GM12878 (cell line): ENCODE measurements at regions not wholly inside any gene's neighbourhood (a gene's known extent, or its start where the extent isn't known, plus 50 kb on each side); places are given as distances from the start of the nearest gene placed in this dataset.

Experiments used
- ATAC-seq: fragments of 200-7000 bp; cut with Tn5 transposase; 3 replicates; pipeline ENCODE4 v1.9.1; 2020; ENCODE audit warnings: mild to moderate bottlenecking, moderate library complexity
- BruUV-seq: library from RNA; stranded (reverse); fragments of 400-500 nt; replicated peaks from 2 replicates; lab custom pipeline; 2021; lab: Mats Ljungman, UMichigan
- CTCF ChIA-PET: fragments of 300-600 bp; sonication (Branson Sonifier 250); formaldehyde crosslinking; extraction: SDS; loops from one replicate; lab custom pipeline; 2021; ENCODE audit warnings: inconsistent platforms; lab: Yijun Ruan, JAX
- POLR2A ChIA-PET: fragments of 350-600 bp; formaldehyde crosslinking; extraction: SDS; loops from one replicate; lab custom pipeline; 2021; ENCODE audit warnings: inconsistent platforms; lab: Charles Lee
- RAD21 ChIA-PET: fragments of 300-600 bp; sonication (Branson Sonifier 250); formaldehyde crosslinking; loops from one replicate; lab custom pipeline; 2023; ENCODE audit warnings: antibody characterized with exemption; ENCODE audit not compliant: unreplicated experiment; lab: Charles Lee
- SMC1A ChIA-PET: fragments of 300-600 bp; sonication (Branson Sonifier 250); formaldehyde crosslinking; loops from one replicate; lab custom pipeline; 2023; ENCODE audit not compliant: unreplicated experiment, uncharacterized antibody; lab: Charles Lee
- DNase-seq: peaks from one replicate; pipeline ENCODE4 v3.0.0-alpha.2; 2011; ENCODE audit warnings: low read depth, low spot score
- FAIRE-seq: peaks from 3 replicates; lab custom pipeline; 2011; peaks lifted over from hg19 to GRCh38; lab: Jason Lieb, UNC
- H2AFZ ChIP-seq: 2 replicates; pipeline ENCODE4 v1.6.0; 2011; ENCODE audit warnings: low read depth, low read length, control low read depth; ENCODE audit not compliant: control insufficient read depth
- H3K27ac ChIP-seq: 2 replicates; pipeline ENCODE4 v1.5.1; 2011; ENCODE audit warnings: control low read depth; ENCODE audit not compliant: control insufficient read depth, insufficient read depth
- H3K27me3 ChIP-seq, 2 experiments: replicated peaks in 1 of 2; 2 replicates each; pipeline versions ENCODE4 v1.6.0 to v1.6.1; 2011; ENCODE audit warnings: low read length in 1 of 2; ENCODE audit not compliant: control insufficient read depth in 2 of 2, insufficient read depth in 2 of 2
- H3K36me3 ChIP-seq, 2 experiments: 2 replicates each; pipeline ENCODE4 v1.5.1; 2011; ENCODE audit warnings: low read length in 1 of 2; ENCODE audit not compliant: control insufficient read depth in 2 of 2, insufficient read depth in 2 of 2
- H3K4me1 ChIP-seq: 2 replicates; pipeline ENCODE4 v1.6.1; 2011; ENCODE audit warnings: mild to moderate bottlenecking, low read length, moderate library complexity, mixed read lengths; ENCODE audit not compliant: control insufficient read depth, insufficient read depth
- H3K4me2 ChIP-seq: 2 replicates; pipeline ENCODE4 v1.6.0; 2011; ENCODE audit warnings: control low read depth; ENCODE audit not compliant: control insufficient read depth, insufficient read depth
- H3K4me3 ChIP-seq: fragments of 200-600 bp; sonication (generic); 2 replicates; pipeline ENCODE4 v1.5.1; 2016
- H3K79me2 ChIP-seq: 2 replicates; pipeline ENCODE4 v1.6.0; 2011; ENCODE audit warnings: low read length; ENCODE audit not compliant: control insufficient read depth, insufficient read depth
- H3K9ac ChIP-seq: 2 replicates; pipeline ENCODE4 v1.8.0; 2011; ENCODE audit warnings: low read length, control low read depth, mixed read lengths; ENCODE audit not compliant: control insufficient read depth, insufficient read depth
- H3K9me3 ChIP-seq: replicated peaks from 3 replicates; pipeline ENCODE4 v1.5.1; 2011; ENCODE audit warnings: mild to moderate bottlenecking, low read length; ENCODE audit not compliant: control insufficient read depth, insufficient read depth
- H4K20me1 ChIP-seq: 2 replicates; pipeline ENCODE4 v1.6.0; 2011; ENCODE audit not compliant: control insufficient read depth, insufficient read depth
- CBX3 ChIP-seq: fragments of 200-600 bp; sonication (generic); IDR thresholded peaks from 2 replicates; pipeline ENCODE4 v1.6.1; 2016; ENCODE audit warnings: low read depth, borderline replicate concordance
- EED ChIP-seq: sonication (generic); IDR thresholded peaks from 2 replicates; pipeline ENCODE4 v1.6.1; 2016; ENCODE audit warnings: antibody characterized with exemption, low read depth
- IRF4 ChIP-seq: IDR thresholded peaks from 2 replicates; pipeline ENCODE4 v1.6.1; 2011; ENCODE audit warnings: low read depth, low read length
- MXI1 ChIP-seq: fragments of 150-350 bp; IDR thresholded peaks from 2 replicates; pipeline ENCODE4 v1.6.1; 2011; ENCODE audit warnings: low read depth, mild to moderate bottlenecking, inconsistent platforms, low read length, improper control_type of control experiment
- NFYA ChIP-seq: IDR thresholded peaks from 2 replicates; pipeline ENCODE4 v1.6.1; 2011; ENCODE audit warnings: low read depth, mild to moderate bottlenecking, low read length, improper control_type of control experiment, borderline replicate concordance
- SIN3A ChIP-seq: IDR thresholded peaks from 2 replicates; pipeline ENCODE4 v1.6.1; 2012; ENCODE audit warnings: low read depth, low read length, improper control_type of control experiment
- SMARCA5 ChIP-seq: fragments of 450-650 bp; IDR thresholded peaks from 2 replicates; pipeline ENCODE4 v1.6.1; 2017; ENCODE audit warnings: mild to moderate bottlenecking
- SREBF1 ChIP-seq: IDR thresholded peaks from 2 replicates; pipeline ENCODE4 v1.6.1; 2012; ENCODE audit warnings: mild to moderate bottlenecking, low read length
- STAT3 ChIP-seq: IDR thresholded peaks from 2 replicates; pipeline ENCODE4 v1.6.1; 2011; ENCODE audit warnings: low read depth, low read length, improper control_type of control experiment
- SUPT20H ChIP-seq: IDR thresholded peaks from 2 replicates; pipeline ENCODE4 v1.6.1; 2011; ENCODE audit warnings: low read depth, mild to moderate bottlenecking, low read length, moderate library complexity, borderline replicate concordance; ENCODE audit not compliant: control insufficient read depth
- TAF1 ChIP-seq: IDR thresholded peaks from 2 replicates; pipeline ENCODE4 v1.6.1; 2011; ENCODE audit warnings: mild to moderate bottlenecking, low read depth, low read length, borderline replicate concordance
- WGBS: methylation state at CpG from one replicate; pipeline ENCODE4 v1.1.6; 2016; ENCODE audit warnings: low lambda C conversion rate; ENCODE audit not compliant: insufficient replicate concordance, insufficient coverage; ENCODE audit errors: missing lambda C conversion rate; 5-methylcytosine and 5-hydroxymethylcytosine counted together
- in situ Hi-C: fragments of 300-500 bp; cut with MboI; formaldehyde crosslinking; loops from 9 replicates; pipeline ENCODE4 v1.14.3; 2018; ENCODE audit warnings: mixed read lengths
- intact Hi-C: fragments of 100-400 bp; cut with micrococcal nuclease; formaldehyde crosslinking; loops from one replicate; pipeline ENCODE4 v1.14.2; 2022; ENCODE audit not compliant: unreplicated experiment
- TF ChIP-seq, protein P1 (sequence below): fragments of 150-350 bp; IDR thresholded peaks from 2 replicates; pipeline ENCODE4 v1.6.1; 2014; ENCODE audit warnings: mild to moderate bottlenecking, low read depth, low read length
- TF ChIP-seq, protein P2 (sequence below): IDR thresholded peaks from 2 replicates; pipeline ENCODE4 v1.6.1; 2012; ENCODE audit warnings: mild to moderate bottlenecking, low read depth, low read length
- TF ChIP-seq, protein P3 (sequence below): IDR thresholded peaks from 2 replicates; pipeline ENCODE4 v1.6.1; 2011; ENCODE audit warnings: mild to moderate bottlenecking, low read depth, low read length, moderate library complexity; ENCODE audit not compliant: insufficient replicate concordance
- TF ChIP-seq, protein P4 (sequence below): fragments of 450-650 bp; IDR thresholded peaks from 2 replicates; pipeline ENCODE4 v1.6.1; 2014; ENCODE audit warnings: mild to moderate bottlenecking
- TF ChIP-seq, protein P5 (sequence below): fragments of 450-650 bp; IDR thresholded peaks from 2 replicates; pipeline ENCODE4 v1.6.1; 2017; ENCODE audit warnings: antibody characterized with exemption, mild to moderate bottlenecking, moderate library complexity

DNA sequence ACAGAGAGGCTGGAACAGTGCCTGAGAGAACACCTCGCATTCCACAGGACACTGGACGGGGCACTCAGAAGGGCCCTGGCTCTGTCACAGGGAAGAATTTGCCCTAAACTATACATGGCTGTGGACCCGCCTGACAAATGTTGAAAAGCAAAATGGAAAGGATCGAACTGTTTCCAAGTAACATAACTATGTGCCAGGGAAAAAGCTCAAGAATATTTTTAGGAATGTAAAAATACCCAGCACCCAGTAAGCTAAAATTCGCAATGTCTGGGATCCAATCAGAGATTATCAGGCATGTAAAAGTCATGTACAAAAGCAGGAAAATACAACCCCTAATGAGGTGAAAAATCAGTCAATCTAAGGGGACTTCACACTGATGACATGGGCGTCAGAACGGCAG lies 215.9 kb downstream of the TTLL2 start:
- Histone ChIP-seq H2AFZ (no peak overlapping the region), H3K4me1 (no peaks in the 10 kb centered on the region), H3K27ac (no peak overlapping the region), H3K9me3 (no peaks in the 10 kb centered on the region), H4K20me1 (no peaks in the 10 kb centered on the region), H3K36me3 (no peaks in the 10 kb centered on the region), H3K27me3 (no peaks in the 10 kb centered on the region), H3K4me3 (no peak overlapping the region), H3K79me2 (no peaks in the 10 kb centered on the region), H3K9ac (no peak overlapping the region), H3K4me2 (no peak overlapping the region)
- ChIA-PET CTCF (no interaction called here), SMC1A (no interaction called here), RAD21 (no interaction called here), POLR2A (no interaction called here)
- WGBS: 58% methylated on average over 7 of the region's 7 CpGs
- DNase-seq: no peak
- BruUV-seq: no TSS peak
- intact Hi-C loops (no loop called here), in situ Hi-C loops (no loop called here)
- ATAC-seq: no peak
- no peak for FAIRE-seq
- TF ChIP-seq STAT3: no peak
- TF ChIP-seq, protein P1, sequence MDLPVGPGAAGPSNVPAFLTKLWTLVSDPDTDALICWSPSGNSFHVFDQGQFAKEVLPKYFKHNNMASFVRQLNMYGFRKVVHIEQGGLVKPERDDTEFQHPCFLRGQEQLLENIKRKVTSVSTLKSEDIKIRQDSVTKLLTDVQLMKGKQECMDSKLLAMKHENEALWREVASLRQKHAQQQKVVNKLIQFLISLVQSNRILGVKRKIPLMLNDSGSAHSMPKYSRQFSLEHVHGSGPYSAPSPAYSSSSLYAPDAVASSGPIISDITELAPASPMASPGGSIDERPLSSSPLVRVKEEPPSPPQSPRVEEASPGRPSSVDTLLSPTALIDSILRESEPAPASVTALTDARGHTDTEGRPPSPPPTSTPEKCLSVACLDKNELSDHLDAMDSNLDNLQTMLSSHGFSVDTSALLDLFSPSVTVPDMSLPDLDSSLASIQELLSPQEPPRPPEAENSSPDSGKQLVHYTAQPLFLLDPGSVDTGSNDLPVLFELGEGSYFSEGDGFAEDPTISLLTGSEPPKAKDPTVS: no peak
- no peak for TF ChIP-seq SUPT20H
- no peak for TF ChIP-seq SMARCA5
- no peak for TF ChIP-seq SIN3A
- TF ChIP-seq, protein P2, sequence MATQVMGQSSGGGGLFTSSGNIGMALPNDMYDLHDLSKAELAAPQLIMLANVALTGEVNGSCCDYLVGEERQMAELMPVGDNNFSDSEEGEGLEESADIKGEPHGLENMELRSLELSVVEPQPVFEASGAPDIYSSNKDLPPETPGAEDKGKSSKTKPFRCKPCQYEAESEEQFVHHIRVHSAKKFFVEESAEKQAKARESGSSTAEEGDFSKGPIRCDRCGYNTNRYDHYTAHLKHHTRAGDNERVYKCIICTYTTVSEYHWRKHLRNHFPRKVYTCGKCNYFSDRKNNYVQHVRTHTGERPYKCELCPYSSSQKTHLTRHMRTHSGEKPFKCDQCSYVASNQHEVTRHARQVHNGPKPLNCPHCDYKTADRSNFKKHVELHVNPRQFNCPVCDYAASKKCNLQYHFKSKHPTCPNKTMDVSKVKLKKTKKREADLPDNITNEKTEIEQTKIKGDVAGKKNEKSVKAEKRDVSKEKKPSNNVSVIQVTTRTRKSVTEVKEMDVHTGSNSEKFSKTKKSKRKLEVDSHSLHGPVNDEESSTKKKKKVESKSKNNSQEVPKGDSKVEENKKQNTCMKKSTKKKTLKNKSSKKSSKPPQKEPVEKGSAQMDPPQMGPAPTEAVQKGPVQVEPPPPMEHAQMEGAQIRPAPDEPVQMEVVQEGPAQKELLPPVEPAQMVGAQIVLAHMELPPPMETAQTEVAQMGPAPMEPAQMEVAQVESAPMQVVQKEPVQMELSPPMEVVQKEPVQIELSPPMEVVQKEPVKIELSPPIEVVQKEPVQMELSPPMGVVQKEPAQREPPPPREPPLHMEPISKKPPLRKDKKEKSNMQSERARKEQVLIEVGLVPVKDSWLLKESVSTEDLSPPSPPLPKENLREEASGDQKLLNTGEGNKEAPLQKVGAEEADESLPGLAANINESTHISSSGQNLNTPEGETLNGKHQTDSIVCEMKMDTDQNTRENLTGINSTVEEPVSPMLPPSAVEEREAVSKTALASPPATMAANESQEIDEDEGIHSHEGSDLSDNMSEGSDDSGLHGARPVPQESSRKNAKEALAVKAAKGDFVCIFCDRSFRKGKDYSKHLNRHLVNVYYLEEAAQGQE: no peak
- no peak for TF ChIP-seq EED
- TF ChIP-seq, protein P3, sequence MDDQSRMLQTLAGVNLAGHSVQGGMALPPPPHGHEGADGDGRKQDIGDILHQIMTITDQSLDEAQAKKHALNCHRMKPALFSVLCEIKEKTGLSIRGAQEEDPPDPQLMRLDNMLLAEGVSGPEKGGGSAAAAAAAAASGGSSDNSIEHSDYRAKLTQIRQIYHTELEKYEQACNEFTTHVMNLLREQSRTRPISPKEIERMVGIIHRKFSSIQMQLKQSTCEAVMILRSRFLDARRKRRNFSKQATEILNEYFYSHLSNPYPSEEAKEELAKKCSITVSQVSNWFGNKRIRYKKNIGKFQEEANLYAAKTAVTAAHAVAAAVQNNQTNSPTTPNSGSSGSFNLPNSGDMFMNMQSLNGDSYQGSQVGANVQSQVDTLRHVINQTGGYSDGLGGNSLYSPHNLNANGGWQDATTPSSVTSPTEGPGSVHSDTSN: no peak
- no peak for TF ChIP-seq SREBF1
- TF ChIP-seq, protein P4, sequence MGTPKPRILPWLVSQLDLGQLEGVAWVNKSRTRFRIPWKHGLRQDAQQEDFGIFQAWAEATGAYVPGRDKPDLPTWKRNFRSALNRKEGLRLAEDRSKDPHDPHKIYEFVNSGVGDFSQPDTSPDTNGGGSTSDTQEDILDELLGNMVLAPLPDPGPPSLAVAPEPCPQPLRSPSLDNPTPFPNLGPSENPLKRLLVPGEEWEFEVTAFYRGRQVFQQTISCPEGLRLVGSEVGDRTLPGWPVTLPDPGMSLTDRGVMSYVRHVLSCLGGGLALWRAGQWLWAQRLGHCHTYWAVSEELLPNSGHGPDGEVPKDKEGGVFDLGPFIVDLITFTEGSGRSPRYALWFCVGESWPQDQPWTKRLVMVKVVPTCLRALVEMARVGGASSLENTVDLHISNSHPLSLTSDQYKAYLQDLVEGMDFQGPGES: no peak
- TF ChIP-seq MXI1: no peak
- no peak for TF ChIP-seq NFYA
- TF ChIP-seq IRF4: no peak
- TF ChIP-seq TAF1: no peak
- no peak for TF ChIP-seq CBX3
- TF ChIP-seq, protein P5, sequence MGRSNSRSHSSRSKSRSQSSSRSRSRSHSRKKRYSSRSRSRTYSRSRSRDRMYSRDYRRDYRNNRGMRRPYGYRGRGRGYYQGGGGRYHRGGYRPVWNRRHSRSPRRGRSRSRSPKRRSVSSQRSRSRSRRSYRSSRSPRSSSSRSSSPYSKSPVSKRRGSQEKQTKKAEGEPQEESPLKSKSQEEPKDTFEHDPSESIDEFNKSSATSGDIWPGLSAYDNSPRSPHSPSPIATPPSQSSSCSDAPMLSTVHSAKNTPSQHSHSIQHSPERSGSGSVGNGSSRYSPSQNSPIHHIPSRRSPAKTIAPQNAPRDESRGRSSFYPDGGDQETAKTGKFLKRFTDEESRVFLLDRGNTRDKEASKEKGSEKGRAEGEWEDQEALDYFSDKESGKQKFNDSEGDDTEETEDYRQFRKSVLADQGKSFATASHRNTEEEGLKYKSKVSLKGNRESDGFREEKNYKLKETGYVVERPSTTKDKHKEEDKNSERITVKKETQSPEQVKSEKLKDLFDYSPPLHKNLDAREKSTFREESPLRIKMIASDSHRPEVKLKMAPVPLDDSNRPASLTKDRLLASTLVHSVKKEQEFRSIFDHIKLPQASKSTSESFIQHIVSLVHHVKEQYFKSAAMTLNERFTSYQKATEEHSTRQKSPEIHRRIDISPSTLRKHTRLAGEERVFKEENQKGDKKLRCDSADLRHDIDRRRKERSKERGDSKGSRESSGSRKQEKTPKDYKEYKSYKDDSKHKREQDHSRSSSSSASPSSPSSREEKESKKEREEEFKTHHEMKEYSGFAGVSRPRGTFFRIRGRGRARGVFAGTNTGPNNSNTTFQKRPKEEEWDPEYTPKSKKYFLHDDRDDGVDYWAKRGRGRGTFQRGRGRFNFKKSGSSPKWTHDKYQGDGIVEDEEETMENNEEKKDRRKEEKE: no peak
